Stimulated activated CD4-positive, alpha-beta T cell treated with anti-CD3 and anti-CD28 coated beads, Interleukin-4, amount 100 ng/mL, for 1 hour (primary cell): ENCODE measurements at regions not wholly inside any gene's neighbourhood (a gene's known extent, or its start where the extent isn't known, plus 50 kb on each side); places are given as distances from the start of the nearest gene placed in this dataset.

Experiments
- DNase-seq: peaks from one replicate; pipeline ENCODE4 v3.0.0-alpha.2; 2020

- no peak for DNase-seq
Observed at GRCh38 chr6:1024161-1024560, 287.7 kb upstream of the FOXQ1 start.

- DNase-seq, result no peak
Observed at GRCh38 chr6:1023229-1023628, 288.7 kb upstream of the FOXQ1 start.

DNA sequence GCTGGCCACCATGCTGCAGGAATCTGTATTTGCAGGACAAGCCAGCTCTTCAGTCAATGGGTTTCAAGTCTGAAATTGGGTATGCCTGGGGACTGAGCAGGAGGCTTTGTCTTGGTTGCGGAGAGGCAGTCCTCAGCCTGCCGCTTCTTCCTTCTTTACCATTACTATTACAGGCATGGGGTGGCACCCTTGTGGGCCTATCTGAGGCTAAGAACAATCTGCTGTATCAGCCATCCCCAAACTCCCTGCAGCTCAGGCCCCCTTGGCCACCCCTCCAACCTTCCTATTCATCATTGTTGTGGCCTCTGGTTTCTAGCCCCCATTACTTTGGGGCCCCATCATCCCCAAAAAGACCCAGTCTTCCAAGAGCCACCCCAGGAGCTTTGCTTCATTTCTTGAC lies 289.2 kb upstream of the FOXQ1 start:
- DNase-seq, result no peak

DNA sequence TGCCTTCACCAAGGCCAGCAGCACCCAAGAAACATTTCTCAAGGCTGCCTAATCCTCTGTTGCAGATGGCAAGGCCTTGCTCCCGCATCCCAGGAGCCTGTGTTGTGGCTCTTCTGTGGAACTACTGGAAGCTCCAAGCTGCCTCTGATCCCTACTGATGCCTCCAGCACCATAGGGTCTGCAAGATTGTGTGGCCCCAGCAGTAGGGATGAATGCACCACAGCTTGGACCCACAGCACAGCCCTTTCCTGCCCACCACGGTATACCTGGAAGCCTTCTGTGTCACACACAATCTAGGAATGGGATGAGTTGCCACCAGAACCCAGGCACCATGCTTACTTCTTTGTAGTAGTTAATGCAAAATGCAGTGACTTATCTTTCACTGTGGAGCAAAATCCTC lies 291.1 kb upstream of the FOXQ1 start:
- DNase-seq, result no peak

- no peak for DNase-seq
Observed at GRCh38 chr6:1020133-1020532, 291.8 kb upstream of the FOXQ1 start.

GRCh38 chr6:1018041-1018440 lies 293.9 kb upstream of the FOXQ1 start:
- no peak for DNase-seq

GRCh38 chr6:1016329-1017302 lies 295.3 kb upstream of the FOXQ1 start:
- no peak for DNase-seq

DNA sequence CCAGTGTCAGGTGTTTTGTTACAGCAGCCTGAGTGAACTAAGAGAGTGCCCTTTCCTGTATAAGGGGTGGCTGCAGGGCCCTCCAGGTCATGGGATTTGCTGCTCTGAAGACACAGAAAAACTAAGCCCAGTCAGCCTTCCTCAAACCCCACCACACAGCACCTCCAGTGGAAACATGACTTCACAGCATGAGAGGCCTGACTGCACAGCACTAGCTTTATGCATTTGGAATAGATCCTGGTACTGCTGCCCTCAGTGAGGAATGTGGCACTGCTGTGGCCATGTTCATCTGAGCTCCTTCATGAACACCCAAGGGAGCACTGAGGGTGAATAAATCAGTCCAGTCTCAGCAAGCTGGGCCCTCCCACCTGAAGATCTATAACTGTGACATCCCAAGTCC lies 296.1 kb upstream of the FOXQ1 start:
- no peak for DNase-seq

- no peak for DNase-seq
Observed at GRCh38 chr6:1014431-1014807, 297.5 kb upstream of the FOXQ1 start.

GRCh38 chr6:1013656-1014430 lies 298.1 kb upstream of the FOXQ1 start:
- no peak for DNase-seq

- DNase-seq, result no peak
Observed at GRCh38 chr6:1009103-1009502, 302.8 kb upstream of the FOXQ1 start.

DNA sequence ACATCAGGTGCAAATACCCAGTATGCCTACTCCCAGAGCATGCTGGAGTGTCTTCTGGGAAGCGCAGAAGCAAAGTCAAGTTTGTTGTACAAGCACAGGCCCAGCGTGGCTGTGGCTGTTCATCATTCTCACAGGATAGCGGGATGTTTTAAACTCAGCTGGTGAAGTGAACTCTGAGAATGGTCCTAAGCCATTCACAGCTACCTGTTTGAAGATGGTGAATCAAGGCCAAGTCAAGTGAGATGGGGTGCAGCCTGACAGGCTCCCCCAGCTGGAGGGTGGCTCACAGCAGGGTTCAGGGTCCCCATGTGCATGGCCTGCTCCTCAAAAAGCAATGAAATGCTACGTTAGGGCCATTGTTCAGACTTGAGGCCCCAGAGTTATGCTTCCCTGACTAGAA lies 304.7 kb upstream of the FOXQ1 start:
- DNase-seq, result no peak

DNA sequence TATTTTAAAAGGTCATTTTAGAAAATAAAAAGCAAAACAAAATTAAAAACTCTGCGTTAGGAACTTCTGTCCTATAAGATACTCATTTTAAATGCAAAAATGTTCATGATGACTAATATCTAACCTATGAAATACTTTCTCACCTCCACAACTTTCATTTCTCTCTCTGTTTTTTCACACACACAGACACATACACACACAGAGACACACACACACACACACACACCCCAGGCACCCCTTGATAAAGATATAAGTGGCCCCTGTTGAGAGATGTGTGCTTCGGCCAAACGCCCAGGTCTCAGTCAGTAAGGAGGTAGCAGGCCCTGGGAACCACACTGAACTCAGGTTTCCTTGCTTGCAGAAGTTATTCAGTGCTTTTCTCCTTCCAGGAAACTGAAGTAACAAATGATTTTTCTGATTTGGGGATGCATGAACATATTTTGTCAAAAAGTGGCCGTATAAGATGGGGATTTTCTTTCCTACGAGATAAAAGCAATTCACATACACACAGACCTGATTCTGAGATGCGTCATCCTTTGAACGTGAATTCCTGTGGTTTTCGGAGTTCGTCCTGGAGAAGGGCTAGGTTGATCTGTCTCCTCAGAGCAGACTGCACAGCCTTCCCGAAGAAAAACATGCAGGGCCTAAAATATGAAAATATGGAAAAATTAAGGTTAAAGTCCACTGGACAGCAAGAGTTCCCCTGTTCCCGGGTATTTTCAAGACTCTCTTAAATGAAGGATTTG lies 306.8 kb upstream of the FOXQ1 start:
- no peak for DNase-seq

- DNase-seq, result no peak
Observed at GRCh38 chr6:1003394-1004160, 308.3 kb upstream of the FOXQ1 start.

DNA sequence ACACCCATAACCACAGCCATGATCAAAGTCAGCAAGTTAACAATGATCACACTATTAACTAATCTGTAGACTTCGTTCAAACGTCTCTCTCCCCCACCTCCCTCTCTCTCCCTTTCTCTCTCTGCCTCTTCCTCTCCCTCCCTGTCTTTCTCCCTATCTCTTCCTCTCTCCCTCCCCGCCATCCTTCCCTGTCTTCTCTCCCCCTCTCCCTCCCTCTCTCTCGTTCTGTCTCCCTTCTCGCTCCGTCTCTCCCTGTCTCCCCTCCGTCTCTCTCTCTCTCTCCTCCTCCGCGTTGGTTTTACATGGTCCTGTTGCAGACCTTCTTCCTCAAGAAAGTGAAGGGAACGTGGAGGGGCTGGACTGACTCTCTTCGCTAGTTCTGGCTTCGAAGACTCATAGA lies 308.9 kb upstream of the FOXQ1 start:
- no peak for DNase-seq

DNA sequence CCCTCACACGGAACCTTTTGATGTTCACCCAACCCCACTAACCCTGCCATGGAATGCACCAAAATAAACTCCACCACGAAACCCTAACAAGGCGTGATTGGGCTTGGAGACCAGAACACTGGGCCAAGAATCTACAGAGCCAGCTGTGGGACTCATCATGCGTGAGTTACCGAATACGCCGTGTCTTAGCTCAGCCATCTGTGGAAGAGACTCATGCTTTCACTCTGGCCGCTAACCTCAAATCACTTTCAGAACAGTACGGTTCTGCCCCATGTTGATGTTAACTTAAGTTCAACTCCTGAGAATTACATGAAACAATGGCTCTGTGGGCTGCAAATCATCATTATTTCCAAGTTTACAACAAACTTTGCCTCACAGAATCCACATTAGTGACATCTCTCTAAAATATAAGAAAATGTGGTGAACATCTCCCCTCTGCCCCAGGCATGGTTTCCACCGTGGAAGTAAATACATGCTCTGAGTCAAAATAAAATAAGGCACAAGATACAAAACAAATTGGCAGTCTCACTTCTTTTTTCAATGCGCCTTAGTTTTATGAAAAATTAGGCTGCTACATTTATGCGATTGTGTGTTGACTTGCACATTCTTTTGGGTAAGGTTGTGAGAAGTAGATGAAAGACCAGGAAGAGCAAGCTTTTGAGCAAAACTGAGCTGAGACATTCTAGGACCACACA lies 308.9 kb upstream of the EXOC2 start:
- no peak for DNase-seq

DNA sequence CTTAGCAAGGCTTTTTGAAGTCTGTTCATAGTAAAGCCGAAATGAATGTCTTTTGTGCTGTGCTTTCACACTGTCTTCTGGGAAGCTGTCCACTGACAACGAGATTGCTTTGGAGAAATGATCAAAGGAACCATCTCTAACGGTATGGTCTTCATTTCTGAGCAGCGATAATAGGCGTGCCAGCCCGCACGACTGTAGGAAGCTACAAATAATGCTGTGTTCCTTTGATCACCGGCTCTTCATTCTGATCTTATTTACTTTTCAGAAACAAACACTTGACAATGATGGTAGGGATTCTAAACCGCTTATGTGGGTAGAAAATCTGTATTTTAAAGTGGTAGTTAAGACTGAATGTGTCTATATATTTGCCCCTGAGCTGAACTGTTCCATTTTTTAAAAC lies 306.6 kb upstream of the EXOC2 start:
- no peak for DNase-seq

DNA sequence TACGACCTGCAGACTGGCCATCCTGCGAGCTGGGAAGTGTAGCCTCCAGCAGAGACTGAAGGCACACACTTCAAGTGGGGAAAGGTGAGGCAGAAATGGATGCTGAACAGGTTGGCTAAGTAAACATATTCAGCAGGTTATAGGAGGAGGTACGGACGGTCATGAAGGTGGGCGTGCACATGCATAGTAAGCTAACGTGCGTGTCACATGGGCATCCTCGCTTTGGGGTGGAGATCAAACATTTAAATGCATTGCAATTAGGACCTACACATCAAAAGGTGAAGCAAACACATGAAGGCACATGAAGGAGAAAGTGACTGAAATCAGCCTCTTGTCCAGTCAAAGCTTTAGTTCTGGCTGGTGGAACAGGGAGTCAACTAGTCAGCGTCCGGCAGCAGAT lies 305.6 kb upstream of the EXOC2 start:
- DNase-seq, result no peak

DNA sequence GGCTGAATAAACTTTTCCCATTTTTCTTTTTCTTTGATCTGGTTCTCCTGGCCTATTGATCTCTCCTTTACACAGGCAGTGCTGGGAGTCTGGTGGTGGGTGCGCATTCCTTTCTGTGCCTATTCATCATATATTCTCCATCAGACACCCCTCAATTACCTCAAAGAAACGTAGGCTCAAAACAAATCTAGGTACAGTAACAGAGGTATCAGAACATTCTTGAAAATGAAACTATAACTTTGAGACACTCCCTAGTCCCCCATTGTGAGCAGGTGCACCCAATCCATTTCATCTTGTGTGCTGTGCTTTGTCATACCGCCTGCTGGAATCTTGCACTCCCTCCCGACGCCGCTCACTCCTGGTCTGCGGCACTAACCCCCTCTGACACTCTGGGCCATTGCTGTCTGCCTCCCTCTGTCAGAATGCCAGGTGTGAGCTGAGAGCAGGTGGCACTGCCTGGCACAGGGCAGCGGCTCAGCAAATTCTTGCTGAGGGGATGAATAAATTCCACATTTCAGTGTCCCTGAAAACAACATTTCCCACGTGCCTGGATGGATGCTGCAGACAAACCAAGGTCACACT lies 303.4 kb upstream of the EXOC2 start:
- DNase-seq, result no peak

- DNase-seq, result no peak
Observed at GRCh38 chr6:991192-991591, 298.3 kb upstream of the EXOC2 start.

- DNase-seq, result no peak
Observed at GRCh38 chr6:984031-984430, 291.1 kb upstream of the EXOC2 start.
